ENCODE measurements at regions not wholly inside any gene's neighbourhood (a gene's known extent, or its start where the extent isn't known, plus 50 kb on each side); places are given as distances from the start of the nearest gene placed in this dataset.

DNA sequence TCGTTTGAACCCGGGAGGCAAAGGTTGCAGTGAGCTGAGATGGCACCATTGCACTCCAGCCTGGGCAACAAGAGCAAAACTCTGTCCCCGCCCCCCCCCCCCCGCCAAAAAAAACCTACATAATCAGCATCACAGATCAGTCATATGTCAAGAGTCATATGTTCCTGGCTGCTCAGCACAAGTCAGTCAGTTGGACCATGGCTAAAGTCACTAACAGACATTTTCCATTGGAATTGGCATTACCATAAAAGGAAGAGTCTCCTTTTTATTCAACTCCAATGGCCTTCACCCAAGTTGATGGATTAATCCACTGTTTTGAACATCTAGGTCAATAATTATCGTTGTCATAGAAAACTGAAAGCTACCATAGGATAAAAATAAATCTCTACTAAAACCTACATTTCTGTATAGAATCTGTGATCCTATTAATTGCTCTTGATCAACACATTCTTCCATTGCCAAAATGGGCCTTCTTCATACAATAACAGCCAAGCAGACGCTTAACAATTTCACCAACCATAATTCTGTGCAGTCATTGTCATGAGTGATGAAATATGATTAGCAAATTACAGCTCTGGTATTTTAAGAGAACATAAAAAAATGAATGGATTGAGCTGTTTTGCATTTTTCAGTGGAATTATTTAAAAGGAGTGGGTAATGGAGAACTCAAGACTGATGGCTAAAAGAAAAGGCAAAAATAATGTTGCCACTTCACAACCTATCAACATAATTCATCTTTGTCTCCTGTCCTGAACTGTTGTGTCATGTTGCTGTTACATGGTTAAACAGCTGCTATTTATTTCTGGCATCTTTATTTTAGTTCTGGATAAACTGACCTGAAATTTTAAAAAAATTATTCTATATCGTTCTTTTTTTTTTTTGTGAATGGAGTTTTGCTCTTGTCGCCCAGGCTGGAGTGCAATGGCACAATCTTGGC is 555.5 kb upstream of the JARID2 start:
- no peak for DNase-seq

DNA sequence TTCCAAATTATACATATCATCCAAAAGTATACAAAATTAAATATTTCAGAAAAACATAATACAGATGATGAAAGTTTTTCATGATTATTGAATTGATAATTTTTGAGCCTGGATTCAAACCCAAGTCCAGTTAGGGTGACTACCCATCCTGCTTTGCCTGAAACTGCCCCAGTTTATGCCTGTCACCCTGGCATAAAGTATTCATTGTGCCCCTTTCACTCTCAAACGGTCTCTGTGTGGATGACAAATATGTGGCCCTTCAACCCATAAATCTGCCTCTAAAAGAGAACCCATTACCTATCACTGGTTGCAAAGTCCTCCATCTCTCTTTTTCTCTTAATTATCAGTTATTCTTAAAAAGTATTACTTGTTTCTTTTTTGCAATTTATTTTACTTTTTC is 553.7 kb upstream of the JARID2 start:
- DNase-seq: no peak

DNA sequence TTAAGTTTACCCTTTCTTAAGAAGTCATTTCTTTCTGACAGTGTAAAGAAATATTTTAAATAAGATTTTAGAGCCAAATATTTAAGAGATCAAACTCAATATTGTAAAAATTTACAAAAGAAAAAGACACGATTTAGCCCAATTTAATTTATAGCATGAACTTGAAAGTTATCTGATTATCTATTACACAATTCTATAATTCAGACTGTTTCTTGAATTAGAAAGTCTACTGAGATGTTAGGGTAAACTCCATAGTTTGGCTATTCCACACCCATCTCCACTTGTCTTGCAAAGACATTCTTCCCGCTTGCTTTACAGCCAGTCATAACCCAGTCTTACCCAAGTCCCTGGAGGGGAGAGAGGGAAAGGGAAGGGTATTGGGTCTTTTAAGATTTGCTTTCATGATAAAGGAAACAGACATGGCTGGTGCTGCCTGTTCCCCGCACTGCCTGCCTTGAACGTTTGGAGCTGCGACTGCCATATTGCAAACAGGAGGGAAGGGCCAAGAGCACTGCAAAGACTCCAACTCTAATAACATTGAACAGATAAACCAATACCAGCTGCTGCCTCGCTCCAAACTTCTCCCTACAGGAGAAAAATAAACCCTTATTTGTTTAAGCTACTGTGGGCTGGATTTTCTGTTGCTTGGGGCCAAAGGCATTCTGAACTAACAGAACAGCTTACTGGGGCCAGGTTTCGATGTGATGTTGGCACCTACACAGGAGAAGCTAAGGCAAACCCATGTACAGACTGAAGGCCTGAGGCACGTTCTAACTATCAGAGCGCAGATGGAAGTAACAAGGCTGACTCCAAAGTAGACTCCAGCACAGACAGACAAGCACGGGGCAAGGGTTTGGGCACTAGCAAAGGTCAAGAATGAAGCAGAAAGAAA is 552.3 kb upstream of the JARID2 start:
- DNase-seq: no peak

DNA sequence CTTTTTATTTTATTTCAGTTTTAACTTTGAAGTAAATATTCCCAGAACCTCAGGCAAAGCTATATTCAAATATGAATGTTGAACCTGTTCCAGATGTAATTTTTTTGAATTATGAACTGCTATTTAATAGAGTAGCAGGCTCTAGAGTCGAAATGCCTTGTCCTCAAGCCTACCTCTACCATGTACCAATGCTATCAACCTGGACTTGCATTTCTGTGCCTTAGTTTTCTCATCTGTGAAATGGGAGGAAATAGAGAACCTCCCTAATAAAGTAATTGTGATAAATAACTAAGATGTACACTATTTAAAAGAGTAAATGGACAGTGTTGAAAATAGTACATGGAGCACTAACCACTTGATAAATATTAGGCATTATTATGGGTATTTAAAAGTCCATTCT is 551.6 kb upstream of the JARID2 start:
- no peak for DNase-seq

DNA sequence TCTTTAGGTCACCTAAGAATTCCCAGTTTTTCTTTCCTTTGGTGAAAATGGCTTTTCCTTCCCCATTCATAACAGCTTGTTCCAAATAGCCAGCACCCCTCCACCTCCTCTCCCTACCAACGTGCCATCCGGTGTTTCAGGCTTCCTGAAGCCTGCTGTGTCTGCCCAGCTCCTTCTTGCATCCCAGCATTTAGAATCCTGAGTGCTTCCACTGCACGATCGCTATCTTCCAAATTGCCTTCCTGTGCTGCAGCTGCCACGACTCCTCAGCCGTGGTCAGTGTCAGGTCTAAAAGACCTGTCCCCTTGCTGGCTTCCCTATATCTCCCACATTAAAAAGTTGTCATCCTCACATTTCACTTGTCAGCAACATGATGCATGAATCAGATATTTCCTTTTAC is 550.3 kb upstream of the JARID2 start:
- no peak for DNase-seq

DNA sequence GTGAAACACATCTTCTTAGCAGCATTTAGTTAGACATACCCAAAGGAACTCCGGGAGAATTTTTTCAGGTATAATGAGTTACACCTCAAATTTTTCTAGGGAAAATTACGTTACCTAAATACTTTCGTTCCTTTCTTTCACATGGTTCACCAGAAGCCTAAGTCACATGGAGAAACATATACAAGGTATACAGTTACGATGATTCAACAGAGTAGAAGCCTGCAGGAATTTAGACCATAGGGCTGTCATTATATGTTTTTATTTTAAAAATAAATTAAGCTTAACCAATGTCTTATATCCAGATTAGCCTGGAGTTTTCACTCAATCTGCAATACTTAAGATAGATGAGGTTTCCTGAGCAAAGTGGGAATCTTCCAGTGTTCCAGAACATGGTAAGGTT is 549.5 kb upstream of the JARID2 start:
- no peak for DNase-seq

DNA sequence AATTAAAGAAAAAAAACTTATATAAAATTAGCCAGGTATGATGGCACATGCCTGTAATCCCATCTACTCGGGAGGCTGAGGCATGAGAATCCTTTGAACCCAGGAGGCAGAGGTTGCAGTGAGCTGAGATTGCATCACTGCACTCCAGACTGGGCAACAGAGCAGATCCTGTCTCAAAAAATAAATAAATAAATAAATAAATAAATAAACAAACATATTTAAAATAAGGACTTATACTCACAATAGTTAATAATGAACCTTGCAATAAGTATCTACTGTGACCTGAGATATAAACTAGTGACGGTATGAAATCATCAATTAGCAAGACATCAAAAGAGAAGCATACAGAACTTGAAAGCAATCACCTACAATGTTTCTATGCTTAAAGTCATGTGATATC is 548.4 kb upstream of the JARID2 start:
- DNase-seq: no peak

DNA sequence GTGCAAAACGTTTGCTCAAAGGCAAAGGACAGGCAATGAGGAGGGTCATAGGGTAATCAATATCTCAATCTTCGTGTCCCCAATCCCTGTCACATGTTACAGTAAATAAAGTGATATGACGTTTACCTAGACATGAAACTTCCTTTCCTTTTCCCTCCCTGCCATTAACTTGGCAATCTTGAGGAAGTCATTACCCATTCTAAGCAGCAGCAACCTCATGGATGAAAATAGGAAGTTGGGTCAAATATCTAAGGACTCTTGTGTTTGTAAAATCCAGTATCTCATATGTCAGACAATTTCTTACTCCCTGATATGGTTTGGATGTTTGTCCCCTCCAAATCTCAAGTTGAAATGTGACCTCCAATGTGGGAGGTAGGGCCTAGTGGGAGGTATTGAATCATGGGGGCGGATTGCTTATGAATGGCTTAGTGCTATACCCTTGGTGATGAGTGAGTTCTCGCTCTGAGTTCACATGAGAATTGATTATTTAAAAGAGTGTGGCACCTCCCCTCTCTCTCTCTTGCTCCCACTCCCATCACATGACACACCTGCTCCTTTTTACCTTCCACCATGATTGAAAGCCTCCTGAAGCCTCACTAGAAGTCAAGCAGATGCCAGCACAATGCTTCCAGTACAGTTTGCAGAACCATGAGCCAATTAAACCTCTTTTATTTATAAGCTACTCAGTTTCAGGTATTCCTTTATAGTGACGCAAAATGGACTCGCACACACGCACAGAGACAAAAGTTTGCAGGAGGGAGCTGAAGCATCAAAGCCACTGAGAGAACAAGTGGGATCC is 545.9 kb upstream of the JARID2 start:
- no peak for DNase-seq

DNA sequence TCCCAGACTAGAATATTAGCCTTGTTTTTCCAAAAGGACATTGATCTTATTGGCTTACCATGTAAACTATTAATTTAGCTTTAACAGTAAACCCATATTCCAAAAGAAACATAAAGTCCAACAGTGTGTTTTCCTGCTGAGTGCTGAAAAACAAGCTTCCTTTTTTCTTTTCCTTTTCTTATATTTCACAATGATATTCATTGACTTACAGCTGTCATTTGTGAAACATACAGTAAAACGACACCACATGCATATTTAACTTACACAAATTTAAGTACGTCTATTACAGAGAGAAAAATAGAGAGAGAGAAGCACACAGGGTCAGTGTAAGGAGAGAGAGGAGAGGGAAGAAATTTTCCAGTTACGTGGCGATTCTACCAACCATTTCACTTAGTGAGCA is 543.9 kb upstream of the JARID2 start:
- no peak for DNase-seq

DNA sequence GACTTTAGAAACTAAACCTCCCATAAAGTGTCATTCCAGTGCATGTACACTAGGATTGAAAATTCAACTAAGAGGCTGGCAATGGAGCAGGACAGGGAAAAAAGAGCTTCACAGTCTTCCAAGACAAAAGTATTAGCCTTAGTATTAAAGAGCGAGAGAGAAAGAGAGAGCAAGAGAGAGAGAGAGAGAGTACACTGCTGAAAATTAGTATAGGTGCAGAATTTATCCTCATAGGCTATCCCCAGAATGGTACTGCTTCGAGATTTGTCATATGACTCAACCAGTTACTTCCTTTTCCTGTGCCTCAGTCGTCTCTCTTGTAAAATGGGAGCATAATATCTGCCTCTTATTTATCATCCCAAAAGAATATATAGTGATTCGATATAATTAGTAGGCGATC is 543.2 kb upstream of the JARID2 start:
- DNase-seq: no peak

DNA sequence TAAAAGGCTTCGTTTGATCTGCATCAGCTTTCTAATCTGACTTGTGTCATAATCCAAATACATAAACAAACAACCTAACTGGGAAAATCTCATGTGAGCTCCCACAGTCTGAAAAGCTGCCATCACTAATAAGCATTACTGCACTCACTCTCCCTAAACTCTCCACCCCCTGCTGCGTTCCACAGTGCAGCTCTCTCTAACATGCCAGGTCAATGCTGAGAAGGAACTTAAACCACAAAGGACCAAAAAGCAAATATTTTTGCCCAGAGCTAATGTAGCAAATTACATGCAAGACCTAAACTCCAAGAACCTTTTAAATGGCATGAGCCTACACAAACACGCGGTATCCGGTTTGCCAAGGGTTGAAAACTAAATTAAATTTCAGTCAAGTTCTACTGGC is 542.3 kb upstream of the JARID2 start:
- DNase-seq: no peak

DNA sequence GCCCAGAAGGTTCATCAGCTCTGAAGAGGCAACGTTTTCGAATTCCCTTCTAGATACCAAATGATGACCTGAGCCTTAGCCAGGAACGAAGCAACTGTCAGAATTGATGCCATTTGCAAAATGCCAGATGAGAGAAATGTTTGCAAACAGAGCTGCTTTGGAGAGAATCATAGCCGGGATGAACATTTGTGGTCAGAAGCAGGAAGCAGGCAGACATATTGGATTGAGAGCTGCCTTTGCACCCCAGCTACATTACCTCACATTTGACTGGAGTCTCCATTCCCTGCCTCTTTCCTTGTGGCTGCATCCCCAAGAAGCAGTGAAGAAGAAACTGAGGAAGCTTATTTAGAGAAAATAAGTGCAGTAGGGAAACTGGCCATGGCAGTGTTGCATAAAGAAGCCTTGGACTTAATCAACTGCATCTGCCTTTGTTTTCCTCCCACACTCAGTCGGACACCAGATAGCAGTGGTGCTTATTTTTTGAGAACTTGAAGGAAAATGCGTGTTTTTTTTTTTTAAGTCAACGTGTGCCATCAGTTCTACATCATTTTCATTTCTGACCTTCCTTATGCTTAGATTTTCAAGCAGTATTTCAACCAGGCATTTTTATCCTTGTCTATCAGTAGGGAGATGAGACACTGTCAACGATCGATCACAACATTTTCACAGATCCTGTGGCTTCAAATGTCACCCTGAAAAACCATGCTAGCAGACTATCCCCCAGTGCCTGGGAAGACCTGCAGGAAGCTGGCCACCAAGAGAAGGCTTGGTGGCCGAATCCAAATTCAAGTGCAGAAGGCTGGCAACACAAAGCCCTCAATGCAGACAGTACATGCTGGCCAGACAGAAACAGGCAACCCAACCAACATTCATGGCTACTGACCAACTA is 541.2 kb upstream of the JARID2 start:
- no peak for DNase-seq

DNA sequence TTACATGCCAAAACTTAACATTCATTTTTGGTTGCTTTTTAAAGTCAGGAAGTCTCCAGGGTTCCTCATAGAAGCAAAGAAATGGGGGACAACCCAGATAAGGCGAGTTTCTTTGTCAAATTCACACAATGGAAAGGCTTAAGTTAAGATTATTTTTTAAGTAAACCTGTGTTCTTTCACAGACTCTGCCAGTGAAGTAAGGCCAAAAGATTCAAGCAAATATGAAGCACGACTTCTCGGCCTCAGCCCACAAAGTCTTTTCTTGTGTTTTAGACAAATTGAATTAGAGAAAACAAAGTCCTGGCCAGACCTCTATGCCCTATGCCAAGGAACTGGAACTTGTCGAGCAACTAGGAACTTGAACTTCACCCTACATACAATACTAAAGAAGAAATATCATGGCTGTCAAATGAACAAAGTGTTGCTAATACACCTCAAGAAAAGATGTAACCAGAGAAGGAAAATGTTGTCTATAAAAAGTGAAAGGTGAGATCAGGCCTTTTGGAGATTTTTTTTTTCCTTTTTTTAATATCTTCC is 540.0 kb upstream of the JARID2 start:
- DNase-seq: no peak

DNA sequence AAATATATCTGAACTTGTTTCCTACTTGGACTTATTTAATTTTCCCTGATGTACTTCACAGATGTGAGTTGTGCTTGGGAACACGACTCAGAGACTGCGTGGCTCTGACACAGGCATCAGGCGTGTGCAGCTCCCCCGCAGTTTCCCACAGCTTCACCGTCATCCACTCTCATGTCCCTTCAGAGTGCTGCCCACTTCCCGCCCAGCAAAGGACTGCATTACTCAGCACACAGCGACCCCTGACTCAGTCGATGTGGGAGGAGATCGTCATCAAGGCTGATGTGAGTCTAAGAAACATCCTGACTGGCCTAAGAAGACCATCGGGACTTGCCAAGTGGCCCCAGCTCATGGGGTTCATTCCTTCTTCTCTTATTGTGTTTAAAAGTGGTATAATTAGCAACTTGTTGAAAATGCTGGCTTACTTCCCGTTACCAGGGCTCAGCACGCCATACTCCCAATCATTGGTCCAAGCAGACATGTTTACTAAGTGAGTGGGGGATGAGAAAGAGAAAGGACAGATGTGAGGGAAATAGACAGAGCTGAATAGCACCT is 539.4 kb upstream of the JARID2 start:
- DNase-seq: no peak

DNA sequence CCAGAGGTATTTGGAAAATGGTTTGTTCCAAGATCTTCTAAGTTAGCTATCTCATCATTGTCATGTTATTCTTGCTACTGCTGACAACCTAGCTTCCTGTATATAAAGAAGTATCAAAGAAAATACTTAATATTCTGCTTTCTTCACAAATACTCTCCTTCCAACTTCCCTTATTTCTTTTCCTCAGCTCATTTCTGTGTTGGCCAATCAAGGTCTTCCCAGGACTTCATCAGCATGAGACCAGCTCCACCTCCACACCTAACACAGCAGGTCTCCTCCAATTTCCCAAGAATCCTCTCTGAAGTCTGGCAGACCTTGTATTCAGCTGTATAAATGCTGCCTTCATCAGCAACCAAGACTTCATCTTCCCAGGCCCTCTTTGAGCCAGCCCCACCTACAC is 538.6 kb upstream of the JARID2 start:
- no peak for DNase-seq

DNA sequence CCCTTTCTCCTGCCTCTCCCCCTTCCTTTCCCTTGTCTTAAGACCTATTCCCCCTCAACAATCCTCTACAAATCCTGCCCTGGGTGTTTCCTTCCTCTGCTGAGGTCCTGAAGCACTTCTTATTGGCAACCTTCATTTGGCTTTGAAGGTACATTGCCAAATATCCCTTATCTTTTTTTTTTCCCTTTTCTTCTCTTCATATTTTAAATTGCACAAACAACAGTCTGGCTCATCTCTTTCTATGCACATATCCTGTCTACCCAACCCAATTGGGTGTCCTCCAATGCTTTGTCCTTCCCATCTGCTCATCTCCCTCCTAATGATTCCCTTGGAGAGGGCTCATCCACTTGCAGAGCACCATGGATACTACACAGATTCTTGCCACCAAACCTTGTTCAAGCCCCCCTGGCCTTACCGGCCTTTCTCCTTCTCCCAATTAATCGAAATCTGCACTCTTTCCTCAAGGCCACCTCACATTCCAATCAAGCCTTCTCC is 537.9 kb upstream of the JARID2 start:
- peak; percentile 77 for DNase-seq

DNA sequence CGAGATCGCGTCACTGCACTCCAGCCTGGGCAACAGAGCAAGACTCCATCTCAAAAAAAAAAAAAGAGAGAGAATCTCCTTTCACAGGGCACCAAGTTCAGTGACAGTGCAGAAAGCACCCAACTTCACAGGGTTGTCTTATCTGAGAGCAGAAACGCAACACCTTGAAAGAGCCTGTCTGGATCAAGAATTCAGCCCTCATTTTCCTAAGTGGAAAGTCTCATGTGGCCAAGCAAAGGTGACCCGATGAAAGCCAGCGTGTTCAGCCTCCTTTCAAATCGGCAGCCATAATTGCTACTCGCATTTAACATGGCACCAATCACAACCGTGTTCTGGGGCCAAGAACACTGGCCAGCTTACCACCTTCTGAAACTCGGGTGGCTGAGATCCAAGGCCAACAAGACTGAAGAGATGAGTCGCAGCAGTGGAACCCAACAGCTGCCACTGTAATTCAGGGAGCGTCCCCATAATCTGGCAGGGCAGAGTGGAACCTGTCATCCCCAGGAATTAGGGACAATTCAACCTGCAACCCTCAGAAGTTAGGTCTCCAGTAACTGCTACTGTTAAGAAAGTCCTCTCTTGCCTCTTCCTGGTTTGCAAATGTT is 536.7 kb upstream of the JARID2 start:
- no peak for DNase-seq

DNA sequence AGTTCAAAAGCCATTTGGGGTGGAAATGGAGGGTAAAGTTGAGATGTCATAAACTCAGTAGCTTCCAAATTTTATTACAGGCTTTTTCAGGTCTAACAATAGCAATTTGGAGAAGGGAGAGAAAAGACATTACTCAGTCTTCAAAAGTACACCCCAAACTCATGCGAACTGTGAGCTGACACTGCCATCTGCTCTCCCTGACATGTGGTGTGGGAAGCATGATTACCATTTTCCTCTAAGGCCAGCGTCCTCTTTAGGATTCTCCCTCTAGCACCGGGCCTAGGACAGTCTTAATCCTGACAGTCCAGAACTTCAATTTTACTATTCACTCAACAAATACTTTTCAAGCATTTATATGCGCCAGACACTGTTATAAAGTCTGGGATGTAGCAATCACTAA is 536.0 kb upstream of the JARID2 start:
- no peak for DNase-seq

DNA sequence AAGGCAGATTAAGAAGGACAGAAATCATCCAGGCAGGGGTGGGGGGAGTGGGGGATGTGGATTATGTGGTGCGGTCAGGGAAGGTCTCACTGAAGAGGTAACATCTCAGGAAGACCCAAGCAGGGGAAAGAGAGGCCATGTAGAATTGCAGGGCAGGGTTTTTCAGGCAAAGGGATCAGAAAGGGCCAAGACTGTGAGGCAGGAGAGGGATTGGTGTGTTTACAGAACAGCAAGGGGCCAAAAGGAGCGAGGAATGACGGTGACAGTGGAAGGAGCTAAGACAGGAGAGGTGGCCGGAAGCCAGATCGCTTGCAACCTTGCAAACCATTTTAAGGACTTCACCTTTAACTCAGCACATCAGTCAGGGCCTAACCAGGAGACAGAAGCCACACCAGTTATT is 535.4 kb upstream of the JARID2 start:
- DNase-seq: no peak

DNA sequence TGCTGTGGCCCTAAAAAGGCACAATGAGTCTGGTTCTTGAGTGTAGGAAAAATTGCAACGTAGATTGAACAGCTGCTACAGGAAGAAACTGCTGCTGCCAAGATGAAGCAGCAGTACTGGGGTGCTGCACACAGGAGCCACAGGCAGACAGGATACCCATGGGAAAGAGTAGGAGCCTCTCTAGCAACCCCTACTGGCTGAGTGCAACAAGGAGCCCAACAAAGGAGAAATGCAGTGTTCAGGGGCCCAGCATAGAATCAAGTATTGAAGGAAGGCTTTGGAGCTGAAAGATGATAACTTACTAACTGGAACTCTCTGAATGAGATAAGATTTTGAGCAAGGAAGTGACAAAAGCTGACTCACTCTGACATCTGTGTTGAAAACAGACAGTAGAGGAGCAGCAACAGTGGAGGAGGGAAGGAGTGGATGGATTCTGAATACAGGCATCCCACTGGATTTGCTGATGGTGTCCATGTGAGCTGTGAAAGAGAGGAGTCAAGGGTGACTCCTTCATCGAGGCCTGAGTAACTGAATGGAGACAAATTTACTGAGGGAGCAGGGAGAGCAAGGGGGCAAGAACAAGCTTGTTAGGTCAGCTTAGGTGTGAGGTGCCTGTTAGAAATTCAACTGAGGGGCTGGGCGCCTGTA is 534.7 kb upstream of the JARID2 start:
- peak; percentile 66 for DNase-seq
